ENCODE measurements at regions not wholly inside any gene's neighbourhood (a gene's known extent, or its start where the extent isn't known, plus 50 kb on each side); places are given as distances from the start of the nearest gene placed in this dataset.

DNA sequence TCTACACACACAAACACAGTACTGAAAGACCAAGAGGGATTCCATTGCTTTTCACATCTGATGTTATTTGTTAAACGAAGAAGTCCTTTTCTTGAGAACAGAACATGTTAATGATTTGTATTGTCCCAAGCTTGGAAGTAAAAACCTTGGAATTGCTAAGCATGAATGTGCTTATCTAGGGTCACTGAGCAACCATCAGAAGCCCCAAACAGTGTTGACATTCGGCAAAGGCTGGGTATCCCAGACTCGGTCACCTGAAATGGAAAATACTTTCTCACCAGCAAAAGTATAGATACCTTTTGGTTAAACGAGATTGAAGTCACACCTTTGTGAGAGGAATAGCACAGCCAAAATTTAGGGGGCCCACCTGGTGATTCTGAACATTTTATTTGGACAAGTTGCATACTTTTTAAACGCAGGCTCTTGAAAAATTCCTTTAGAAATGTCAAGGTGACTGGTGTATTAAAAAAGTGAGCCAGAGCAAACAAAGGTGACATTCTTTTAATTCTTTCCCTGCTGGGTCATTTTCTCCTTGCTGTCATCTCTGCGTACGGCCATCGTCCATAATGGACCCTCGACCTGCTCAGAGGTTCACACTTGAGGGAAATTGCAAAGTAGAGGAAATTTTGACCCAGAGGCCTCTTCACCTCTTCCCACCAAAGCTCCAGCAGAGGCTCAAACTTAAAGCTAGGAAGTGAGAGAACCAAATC is 95.8 kb upstream of the FOXA2 start:
- intact Hi-C loops (cut with DNase I): loop anchor here (5.0 kb wide), 1 partner anchor 338 kb away; no protein-coding TSS in a partner anchor
- H3K27ac ChIP-seq: no peak overlapping the region
- TF ChIP-seq POLR2AphosphoS5 (IDR thresholded peaks at IDR 0.05; ENCODE audit: insufficient read depth in 1 of 2, low read depth in 1 of 2) (no peak), POLR2A (IDR thresholded peaks at IDR 0.05) (no peak)
- TF ChIP-seq, protein P1, sequence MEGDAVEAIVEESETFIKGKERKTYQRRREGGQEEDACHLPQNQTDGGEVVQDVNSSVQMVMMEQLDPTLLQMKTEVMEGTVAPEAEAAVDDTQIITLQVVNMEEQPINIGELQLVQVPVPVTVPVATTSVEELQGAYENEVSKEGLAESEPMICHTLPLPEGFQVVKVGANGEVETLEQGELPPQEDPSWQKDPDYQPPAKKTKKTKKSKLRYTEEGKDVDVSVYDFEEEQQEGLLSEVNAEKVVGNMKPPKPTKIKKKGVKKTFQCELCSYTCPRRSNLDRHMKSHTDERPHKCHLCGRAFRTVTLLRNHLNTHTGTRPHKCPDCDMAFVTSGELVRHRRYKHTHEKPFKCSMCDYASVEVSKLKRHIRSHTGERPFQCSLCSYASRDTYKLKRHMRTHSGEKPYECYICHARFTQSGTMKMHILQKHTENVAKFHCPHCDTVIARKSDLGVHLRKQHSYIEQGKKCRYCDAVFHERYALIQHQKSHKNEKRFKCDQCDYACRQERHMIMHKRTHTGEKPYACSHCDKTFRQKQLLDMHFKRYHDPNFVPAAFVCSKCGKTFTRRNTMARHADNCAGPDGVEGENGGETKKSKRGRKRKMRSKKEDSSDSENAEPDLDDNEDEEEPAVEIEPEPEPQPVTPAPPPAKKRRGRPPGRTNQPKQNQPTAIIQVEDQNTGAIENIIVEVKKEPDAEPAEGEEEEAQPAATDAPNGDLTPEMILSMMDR (IDR thresholded peaks at IDR 0.05): no peak

DNA sequence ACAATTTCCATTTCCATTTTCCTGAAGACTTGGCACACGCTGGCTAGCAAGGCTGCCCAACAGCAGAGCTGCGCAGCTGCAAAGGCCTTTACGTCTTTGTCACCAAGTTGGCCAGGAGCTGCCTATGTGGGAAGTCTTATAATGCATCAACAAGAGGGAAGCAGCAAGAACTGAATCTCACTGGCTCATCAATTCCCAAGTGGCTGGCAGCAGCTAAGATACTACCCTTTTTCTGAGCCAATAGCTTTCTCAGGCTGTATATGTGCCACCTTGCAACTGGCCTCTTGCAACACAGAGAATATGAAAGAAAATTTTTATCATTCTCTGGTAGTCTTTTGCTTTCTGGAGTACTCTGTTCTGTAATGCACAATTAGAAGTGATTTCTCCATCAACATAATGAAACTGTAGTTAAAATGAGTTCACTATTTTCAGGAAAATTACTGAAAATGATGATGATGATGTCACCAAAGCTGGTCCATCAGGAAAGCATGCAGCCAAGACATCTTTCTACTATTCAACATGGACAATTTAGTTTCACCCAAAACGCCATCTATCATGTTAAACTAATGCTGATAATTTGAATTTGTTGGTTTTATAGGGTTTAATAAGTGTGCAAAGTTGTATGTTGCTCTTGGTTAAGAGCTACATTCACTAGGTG is 97.3 kb upstream of the FOXA2 start:
- Histone ChIP-seq H3K4me1 (no peaks in the 10 kb centered on the region), H3K9me3 (no peaks in the 10 kb centered on the region), H3K4me3 (no peak overlapping the region), H3K27me3 (no peaks in the 10 kb centered on the region), H3K36me3 (no peaks in the 10 kb centered on the region), H3K27ac (no peak overlapping the region)
- intact Hi-C loops (cut with DNase I): loop anchor here (5.0 kb wide), 1 partner anchor 339 kb away; no protein-coding TSS in a partner anchor
- TF ChIP-seq POLR2AphosphoS5 (IDR thresholded peaks at IDR 0.05; ENCODE audit: insufficient read depth in 1 of 2, low read depth in 1 of 2) (no peak), POLR2A (IDR thresholded peaks at IDR 0.05) (no peak)
- TF ChIP-seq, protein P1 (IDR thresholded peaks at IDR 0.05): no peak
- peak in 1 of 2 donors; percentile 69 for DNase-seq (ENCODE audit: extremely low spot score in 2 of 2)

More for the DNA sequence above, 95.8 kb upstream of the FOXA2 start:
- Histone ChIP-seq H3K36me3 (no peaks in the 10 kb centered on the region), H3K27me3 (no peaks in the 10 kb centered on the region), H3K4me1 (no peaks in the 10 kb centered on the region), H3K9me3 (no peaks in the 10 kb centered on the region), H3K4me3 (no peak overlapping the region)
- DNase-seq (ENCODE audit: extremely low spot score in 2 of 2): peak in 1 of 2 donors; percentile 20

DNA sequence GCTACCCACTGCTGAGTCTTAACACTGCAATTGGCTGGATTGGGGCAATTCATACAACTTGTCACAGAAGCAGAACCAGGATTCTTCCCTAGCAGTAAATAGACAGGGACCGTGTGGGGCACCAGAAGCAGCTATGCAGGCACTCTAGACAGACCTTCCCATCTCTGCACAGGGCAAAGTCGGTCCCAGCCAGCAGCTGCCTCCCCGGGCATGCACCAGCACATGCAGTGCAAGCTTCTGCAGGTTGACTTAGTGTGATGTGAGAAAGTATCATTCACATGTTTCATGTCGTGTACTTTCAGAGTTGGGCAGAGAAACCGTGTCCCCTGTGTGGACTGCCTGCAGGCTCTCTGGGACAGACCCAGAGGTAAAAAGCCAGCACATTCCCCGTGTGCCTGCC is 98.0 kb upstream of the FOXA2 start:
- intact Hi-C loops (cut with DNase I): loop anchor here (5.0 kb wide), 1 partner anchor 340 kb away; no protein-coding TSS in a partner anchor

DNA sequence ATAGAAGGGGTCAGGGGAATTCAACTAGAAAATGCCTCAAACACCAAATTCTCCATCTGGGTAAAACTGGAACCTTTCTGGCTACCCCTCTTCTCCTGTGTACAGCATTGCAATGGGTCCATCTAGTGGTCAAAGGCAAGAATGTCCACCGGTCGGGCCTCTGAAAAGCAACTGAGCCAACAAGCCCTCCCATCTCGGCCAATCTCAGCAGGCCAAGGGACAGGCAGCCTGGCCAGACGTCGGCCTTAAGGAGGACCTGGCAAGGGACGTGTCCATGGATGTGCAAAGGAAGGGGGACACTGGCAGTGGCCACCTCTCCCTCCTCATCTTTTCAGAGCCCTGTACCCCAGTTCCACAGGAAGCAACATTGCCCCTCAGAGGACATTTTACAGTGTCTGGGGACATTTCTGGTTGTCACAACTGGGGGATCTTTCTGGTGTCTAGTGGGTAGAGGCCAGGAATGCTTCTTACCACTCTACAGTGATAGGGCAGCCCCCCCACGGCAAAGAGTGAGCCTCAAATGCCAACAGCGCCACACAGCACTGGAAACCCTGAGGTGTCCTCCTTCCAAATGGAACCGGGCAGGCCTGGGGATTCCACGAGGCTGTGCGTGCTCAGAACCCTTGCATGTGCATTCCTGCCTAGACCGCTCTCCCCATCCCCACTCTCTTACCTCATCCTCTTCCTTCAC is 99.8 kb upstream of the FOXA2 start:
- TF ChIP-seq, protein P1 (IDR thresholded peaks at IDR 0.05): peak; percentile 31 to 73 (median 70)
- TF ChIP-seq POLR2A (IDR thresholded peaks at IDR 0.05) (no peak), POLR2AphosphoS5 (IDR thresholded peaks at IDR 0.05; ENCODE audit: insufficient read depth in 1 of 2, low read depth in 1 of 2) (no peak)
- Histone ChIP-seq H3K27me3 (no peaks in the 10 kb centered on the region), H3K27ac (no peak overlapping the region), H3K4me3 (no peak overlapping the region), H3K36me3 (no peaks in the 10 kb centered on the region), H3K9me3 (no peaks in the 10 kb centered on the region), H3K4me1 (no peaks in the 10 kb centered on the region)
- intact Hi-C loops (cut with DNase I): loop anchor here (5.0 kb wide), 1 partner anchor 342 kb away; no protein-coding TSS in a partner anchor
- DNase-seq (ENCODE audit: extremely low spot score in 2 of 2): peak in 1 of 2 donors; percentile 85

More for the DNA sequence above, 98.0 kb upstream of the FOXA2 start:
- no peaks in the 10 kb centered on the region for H3K4me1 ChIP-seq
- no peak overlapping the region for H3K4me3 ChIP-seq
- DNase-seq (ENCODE audit: extremely low spot score in 2 of 2): peak in 1 of 2 donors; percentile 64
- no peaks in the 10 kb centered on the region for H3K9me3 ChIP-seq
- no peaks in the 10 kb centered on the region for H3K36me3 ChIP-seq
- no peak overlapping the region for H3K27ac ChIP-seq
- TF ChIP-seq, protein P1 (IDR thresholded peaks at IDR 0.05): no peak
- TF ChIP-seq POLR2A (IDR thresholded peaks at IDR 0.05) (no peak), POLR2AphosphoS5 (IDR thresholded peaks at IDR 0.05; ENCODE audit: insufficient read depth in 1 of 2, low read depth in 1 of 2) (no peak)
- no peaks in the 10 kb centered on the region for H3K27me3 ChIP-seq
